ENCODE measurements at regions not wholly inside any gene's neighbourhood (a gene's known extent, or its start where the extent isn't known, plus 50 kb on each side); places are given as distances from the start of the nearest gene placed in this dataset.

DNA sequence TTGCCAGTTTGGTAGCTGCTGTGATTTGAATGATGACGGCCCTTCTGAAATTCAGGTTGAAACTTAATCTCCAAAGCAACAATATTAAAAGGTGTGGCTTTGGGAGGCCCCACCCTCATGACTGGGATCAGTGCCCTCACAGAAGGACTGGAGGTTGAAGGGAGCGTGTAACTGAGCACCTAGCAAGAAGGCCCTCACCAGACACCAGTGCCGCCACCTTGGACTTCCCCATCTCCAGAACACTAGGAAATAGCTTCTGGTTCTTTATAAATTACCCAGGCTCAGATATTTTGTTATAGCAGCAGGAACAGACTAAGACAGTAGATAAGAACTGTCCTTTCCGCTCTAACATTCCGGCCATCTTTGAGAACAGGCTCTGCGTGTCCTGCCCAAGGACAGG is 243.1 kb downstream of the DLL1 start:
- TF ChIP-seq SIN3A (IDR thresholded peaks at IDR 0.05; ENCODE audit: borderline replicate concordance, insufficient read depth, low read length) (no peak), TAF1 (IDR thresholded peaks at IDR 0.05; ENCODE audit: borderline replicate concordance, insufficient read depth, low read length) (no peak), POLR2AphosphoS5 (IDR thresholded peaks at IDR 0.05; ENCODE audit: low read depth, low read length) (no peak), FOXP2 (optimal IDR thresholded peaks at IDR 0.05; ENCODE audit: borderline replicate concordance, extremely low read depth, extremely low read length, insufficient read depth) (no peak)
- TF ChIP-seq, protein P1, sequence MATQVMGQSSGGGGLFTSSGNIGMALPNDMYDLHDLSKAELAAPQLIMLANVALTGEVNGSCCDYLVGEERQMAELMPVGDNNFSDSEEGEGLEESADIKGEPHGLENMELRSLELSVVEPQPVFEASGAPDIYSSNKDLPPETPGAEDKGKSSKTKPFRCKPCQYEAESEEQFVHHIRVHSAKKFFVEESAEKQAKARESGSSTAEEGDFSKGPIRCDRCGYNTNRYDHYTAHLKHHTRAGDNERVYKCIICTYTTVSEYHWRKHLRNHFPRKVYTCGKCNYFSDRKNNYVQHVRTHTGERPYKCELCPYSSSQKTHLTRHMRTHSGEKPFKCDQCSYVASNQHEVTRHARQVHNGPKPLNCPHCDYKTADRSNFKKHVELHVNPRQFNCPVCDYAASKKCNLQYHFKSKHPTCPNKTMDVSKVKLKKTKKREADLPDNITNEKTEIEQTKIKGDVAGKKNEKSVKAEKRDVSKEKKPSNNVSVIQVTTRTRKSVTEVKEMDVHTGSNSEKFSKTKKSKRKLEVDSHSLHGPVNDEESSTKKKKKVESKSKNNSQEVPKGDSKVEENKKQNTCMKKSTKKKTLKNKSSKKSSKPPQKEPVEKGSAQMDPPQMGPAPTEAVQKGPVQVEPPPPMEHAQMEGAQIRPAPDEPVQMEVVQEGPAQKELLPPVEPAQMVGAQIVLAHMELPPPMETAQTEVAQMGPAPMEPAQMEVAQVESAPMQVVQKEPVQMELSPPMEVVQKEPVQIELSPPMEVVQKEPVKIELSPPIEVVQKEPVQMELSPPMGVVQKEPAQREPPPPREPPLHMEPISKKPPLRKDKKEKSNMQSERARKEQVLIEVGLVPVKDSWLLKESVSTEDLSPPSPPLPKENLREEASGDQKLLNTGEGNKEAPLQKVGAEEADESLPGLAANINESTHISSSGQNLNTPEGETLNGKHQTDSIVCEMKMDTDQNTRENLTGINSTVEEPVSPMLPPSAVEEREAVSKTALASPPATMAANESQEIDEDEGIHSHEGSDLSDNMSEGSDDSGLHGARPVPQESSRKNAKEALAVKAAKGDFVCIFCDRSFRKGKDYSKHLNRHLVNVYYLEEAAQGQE (IDR thresholded peaks at IDR 0.05; ENCODE audit: insufficient read depth in 1 of 2, low read depth in 2 of 2, low read length in 2 of 2): no peak
